ENCODE measurements at regions not wholly inside any gene's neighbourhood (a gene's known extent, or its start where the extent isn't known, plus 50 kb on each side); places are given as distances from the start of the nearest gene placed in this dataset.

DNA sequence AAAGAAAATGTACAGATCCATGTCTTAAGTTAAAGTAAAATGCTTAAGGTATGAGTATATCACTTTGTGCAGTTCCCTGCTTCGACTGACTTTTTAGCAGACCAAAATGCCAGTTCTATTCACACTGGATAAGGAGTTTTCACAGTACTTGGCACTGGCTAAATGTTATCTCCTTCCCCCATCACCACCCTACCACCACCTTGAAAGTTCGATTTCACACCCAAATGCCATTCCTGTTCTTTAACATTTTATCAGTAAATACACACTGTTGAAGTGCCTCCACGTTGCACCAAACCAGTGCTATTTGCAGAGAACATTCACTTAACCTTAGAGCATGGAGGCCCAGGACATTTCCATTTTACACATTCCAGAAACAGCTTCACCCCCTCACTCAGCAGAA lies 100.0 kb downstream of the URB2 start:
- TF ChIP-seq CTCF (conservative IDR thresholded peaks at IDR 0.05; ENCODE audit: low read depth, low read length) (no peak), EZH2 (IDR thresholded peaks at IDR 0.05; ENCODE audit: low read length, unreplicated experiment) (no peak), EZH2phosphoT487 (IDR thresholded peaks at IDR 0.05; ENCODE audit: borderline replicate concordance, low read length) (no peak)
